Fibroblast of skin of abdomen (primary cell): ENCODE measurements at regions not wholly inside any gene's neighbourhood (a gene's known extent, or its start where the extent isn't known, plus 50 kb on each side); places are given as distances from the start of the nearest gene placed in this dataset.
"Not testable (repeated sequence)": the region's sequence is repeated elsewhere in the genome, so short reads cannot be mapped to it uniquely, and the experiment has no call there.

Experiments
- DNase-seq: peaks from one replicate; pipeline ENCODE4 v3.0.0-alpha.2; 2013

DNA sequence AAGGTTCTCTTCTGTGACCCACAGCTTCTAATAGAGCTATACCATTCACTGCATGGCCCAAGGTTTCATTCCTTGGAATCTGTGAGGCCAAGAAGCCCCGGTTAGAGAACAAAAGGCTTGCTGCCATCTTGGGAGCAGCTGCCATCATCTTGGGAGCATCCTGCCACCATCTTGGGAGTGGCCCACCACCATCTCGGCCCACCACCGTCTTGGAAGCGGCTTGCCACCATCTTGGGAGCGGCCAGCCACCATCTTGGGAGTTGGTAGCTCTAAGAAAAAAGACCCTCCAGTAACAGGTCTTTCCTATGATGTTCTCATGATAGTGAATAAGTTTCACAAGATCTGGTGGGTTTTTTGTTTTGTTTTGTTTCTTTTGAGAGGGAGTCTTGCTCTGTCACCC lies 703.9 kb upstream of the ANO3 start:
- DNase-seq, result no peak

DNA sequence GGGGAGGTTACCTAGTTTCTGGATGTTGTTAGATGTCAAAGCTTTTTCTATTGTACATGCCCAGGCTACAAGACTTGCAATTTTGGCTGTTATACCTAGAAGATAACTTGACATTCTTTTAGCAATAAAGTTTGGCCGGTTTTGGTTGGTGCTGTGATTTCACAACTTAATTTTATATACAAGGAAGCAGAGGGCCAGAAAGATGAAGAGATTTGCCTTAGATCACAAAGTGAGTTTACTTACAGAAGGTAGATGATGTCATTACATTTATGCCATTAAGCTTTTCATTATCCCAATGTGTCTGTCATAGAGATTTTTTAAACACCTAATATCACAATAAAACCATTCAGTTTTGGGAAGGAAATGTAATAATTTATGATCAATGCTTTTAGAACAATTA lies 698.7 kb upstream of the ANO3 start:
- DNase-seq, result no peak

DNA sequence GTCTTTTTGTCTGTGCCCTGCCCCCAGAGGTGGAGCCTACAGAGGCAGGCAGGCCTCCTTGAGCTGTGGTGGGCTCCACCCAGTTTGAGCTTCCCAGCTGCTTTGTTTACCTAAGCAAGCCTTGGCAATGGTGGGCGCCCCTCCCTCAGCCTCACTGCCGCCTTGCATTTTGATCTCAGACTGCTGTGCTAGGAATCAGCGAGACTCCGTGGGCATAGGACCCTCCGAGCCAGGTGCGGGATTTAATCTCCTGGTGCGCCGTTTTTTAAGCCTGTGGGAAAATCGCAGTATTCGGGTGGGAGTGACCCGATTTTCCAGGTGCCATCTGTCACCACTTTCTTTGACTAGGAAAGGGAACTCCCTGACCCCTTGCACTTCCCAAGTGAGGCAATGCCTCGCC lies 682.7 kb upstream of the ANO3 start:
- DNase-seq, result not testable (repeated sequence)

DNA sequence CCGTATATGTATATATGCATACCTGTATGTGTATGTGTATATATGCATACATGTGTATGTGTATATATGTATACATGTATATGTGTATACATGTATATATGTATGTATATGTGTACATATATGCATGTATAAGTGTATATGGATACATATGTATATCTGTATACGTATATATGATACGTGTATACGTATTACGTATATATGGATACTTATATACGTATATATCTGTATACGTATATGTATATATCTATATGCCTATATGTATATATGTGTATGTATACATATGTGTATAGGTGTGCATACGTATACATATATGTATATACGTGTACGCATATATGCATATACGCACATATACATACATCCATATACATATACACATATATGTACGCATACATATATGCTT lies 681.6 kb upstream of the ANO3 start:
- no peak for DNase-seq

DNA sequence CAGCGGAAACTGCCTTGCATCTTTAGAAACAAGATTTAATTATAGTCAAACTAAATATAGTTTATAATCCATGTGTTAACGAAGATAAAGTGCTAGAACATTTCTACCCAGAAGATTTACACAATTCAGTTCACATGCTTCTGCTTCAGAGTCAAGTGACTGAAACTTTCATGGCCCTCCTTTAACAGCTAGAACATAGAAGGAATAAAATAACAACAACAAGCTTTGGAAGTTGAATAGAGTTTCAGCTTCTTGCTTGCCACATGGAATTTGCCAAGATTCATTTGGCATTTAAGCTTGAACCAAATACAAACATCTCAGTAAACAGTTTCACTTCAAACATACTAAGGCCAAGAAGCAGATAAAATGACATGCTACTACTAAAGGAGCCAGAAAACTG lies 676.3 kb upstream of the ANO3 start:
- DNase-seq, result no peak

DNA sequence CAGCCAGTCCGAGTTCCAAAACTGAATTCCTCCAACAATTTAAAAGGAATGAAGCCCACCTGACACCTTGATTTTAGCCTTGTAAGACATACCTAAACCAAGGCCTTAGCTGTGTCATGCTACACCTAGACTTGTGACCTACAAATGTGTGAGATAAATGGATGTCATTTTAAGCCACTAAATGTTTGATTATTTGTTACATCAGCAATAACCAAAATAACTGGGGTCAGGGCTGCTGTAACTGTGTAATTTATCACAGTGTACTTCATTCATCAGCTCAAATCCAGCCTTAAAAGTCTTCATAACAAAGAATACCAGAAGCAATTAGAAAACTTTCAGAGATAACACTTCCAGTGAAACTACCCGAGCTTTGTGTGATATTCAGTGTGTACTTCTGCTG lies 673.0 kb upstream of the ANO3 start:
- DNase-seq, result no peak

DNA sequence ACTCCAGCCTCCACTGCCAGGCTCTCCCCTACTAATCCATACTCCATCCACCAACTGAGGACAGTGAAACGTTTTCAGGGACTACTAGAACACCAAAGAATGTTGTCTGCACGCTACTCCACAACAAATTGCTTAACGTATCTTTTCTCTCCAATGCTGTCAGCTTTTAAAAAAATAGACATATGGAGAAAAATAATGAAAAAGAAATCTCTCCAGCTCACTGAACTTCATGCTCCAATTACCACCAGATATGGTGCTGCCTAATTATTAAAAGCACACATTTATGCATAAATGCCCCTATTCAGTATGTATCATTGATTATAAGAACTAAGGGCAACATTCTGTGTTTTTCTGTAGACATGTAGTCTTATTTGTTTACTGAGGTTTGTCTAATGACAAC lies 672.2 kb upstream of the ANO3 start:
- DNase-seq, result no peak

DNA sequence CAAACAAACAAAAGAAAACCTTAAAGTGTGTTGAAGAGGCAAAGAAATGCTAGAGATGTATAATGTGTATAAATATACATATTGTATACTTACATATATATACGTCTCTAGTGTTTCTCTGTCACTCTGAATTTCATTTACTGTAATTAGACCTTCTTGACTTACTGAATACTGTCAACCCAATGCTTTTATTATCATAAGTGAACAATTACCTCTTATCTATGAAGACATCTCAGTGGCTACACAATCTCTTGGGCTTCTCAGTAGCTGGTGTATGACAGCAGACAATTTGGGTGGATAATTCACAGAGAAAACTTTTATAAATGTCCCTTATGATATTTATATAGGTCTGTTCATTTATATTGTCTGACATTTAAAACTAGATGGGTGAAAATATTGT lies 664.1 kb upstream of the ANO3 start:
- DNase-seq, result no peak

DNA sequence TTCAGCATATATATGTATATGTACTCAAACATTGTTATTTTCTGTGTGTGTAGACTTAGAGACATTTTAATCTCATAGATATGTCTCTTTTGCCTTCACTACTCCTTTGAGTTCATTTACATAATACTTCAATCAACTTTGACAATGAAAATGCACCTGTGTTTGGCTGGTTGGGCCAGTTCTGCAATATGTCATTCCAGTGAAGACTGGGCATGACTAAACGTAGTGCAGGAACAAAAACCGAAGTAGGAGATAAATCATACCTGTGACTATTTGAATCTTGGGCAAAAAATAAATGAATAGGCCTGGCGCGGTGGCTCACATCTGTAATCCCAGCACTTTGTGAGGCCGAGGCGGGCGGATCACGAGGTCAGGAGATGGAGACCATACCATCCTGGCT lies 640.0 kb upstream of the ANO3 start:
- no peak for DNase-seq

DNA sequence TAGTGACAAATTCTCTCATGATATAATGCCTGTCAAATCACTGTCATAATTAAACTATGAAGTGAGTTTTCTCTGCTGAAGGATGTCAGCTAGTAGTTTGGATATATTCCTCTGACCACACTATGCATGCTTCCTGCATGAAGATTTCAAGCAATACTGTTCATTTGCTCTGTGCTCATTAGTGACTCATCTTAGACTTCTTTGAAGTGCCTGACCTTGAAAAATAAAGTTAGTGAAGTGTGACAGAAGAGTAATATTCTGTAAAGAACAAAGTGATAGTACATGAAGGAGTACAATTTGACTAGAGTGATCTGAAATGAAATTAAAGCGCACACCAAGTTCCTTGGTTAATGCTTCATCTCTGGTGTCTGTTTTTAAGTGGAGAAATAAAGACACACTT lies 629.5 kb upstream of the ANO3 start:
- DNase-seq, result no peak

DNA sequence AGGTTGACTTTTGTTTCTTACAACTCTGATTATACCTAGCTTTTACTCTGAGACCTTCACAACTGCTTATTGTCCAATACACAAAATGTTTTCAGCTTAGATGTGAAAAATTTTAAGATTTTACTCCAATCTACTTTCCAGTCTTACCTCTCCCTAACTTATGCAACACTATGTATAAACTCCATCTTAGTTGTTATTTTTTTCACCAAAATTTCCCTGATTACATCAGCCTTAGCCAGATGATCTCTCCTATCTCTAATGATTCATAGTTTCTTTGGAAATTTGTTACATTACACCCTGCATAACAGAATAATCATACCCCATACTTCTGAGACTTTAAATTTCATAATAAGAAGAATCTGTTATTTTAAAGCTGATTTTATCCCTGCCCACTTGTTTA lies 621.0 kb upstream of the ANO3 start:
- DNase-seq, result peak; percentile 15

DNA sequence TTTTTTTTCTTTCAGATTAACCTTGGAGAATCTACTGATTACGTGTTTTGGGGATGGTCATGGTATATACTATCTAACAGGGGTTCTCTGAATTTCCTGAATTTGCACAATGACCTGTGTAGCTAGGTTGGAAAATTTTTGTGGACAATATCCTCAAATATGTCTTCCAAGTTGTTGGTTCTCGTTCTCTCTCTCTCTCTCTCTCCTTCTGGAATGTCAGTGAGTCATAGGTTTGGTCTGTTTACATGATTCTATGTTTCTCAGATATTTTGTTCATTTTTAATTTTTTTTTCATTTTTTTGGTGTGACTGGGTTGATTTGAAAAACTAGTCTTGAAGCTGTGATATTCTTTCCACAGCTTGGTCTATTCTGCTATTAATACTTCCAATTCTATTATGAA lies 604.0 kb upstream of the ANO3 start:
- peak; percentile 4 for DNase-seq

DNA sequence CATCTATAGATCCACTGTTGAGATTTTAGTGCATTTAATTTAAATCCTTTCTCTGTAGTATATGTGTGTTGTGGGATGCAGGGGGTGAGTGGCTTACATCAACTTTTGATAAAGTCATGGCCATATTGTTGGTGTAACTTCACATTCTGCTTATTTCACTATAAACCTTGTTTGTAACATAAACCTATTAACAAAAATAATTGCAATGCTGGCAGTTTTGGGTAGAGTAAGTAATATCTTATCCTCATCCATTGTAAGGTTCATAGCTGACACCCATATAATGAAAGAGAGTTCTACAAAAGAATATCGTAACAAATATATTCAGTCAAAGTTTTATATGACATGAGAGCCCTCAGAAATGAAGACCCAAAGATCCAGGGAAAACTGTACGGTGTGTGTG lies 601.7 kb upstream of the ANO3 start:
- no peak for DNase-seq

DNA sequence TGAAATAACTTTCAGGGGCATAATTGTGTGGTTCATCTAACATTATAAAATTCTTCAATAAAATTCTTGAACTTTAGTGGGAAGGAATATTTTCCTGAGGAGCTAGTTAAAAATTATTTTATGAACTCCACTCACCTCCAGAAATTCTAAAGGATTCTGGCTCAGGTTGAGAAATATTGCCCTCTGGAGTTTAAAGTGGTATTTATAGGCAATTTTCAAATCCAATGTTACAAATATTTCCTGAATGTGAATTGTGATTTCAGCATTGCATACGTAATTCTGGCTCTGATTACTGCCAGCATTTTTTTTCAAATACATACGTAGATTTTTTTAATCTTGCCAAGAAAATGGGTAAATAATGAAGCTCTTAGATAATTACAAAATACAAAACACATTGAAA lies 598.2 kb upstream of the ANO3 start:
- peak; percentile 12 for DNase-seq

DNA sequence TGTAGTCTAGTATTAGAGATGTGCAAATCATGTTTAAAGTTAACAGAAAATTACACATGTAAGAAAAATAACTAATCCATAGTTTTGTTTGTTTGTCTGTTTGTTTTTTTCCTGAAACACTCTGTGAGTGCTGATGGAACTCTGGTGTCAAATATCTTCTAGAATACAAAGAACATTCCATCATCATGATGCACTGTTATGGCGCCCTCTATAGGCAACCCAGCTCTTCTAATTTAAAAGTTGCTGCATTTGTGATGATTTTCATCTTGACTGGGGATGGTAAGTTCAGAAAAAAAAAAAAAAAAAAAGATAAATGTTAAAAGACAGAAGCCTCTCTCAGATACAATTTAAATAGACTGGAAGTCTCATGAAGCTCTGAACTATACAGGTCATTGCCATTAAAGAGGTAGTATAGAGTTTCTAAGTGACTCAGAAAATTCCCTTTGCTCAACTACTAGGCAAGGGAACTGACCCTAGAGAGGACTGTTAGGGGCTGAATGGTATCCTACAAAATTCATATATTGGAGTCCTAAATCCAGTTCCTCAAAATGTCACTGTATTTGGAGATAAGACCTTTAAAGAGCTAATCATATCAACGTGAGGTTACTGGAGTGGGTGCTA lies 597.2 kb upstream of the ANO3 start:
- DNase-seq, result peak; percentile 42

DNA sequence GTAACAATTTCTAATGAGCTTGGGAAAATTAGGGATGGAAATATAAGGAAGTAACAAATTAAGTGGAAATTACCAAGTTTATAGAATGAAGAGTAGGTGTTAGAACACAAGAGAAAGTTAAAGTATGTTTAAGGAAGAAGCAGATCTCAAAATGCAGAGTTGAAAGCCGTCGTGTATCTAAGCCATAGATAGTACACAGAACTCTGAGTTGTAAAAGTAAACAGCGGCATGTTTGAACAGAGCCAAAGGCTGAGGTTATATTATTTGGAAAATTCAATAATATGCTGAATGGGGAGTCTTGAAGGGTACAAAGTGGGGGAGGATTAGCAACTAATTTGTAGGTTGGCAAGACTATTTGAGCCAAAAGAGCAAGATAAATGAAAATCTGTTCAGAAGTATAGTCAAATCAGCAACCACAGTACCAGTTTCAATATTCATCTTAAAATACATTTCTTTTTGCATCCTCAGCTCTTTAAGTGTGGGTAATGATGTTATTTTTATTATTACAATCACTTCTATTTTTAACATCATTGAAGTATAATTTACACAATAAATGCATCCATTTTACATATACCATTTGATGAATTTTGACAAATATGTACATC lies 594.8 kb upstream of the ANO3 start:
- no peak for DNase-seq

DNA sequence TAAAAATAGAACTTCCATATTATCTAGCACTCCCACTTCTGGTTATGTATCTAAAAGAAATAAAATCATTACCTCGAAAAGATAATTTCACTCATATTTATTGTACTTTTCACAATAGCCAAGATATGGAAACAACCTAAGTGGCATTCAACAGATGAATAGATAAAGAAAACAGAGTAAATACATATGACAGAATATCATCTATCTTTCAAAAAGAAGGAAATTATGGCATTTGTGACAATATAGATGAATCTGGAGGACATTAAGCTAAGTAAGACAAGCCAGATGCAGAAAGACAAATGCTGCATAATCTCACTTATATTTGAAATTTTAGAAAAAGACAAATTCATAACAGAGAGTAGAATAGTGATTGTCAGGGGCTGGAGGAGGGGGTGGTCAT lies 590.0 kb upstream of the ANO3 start:
- DNase-seq, result no peak

DNA sequence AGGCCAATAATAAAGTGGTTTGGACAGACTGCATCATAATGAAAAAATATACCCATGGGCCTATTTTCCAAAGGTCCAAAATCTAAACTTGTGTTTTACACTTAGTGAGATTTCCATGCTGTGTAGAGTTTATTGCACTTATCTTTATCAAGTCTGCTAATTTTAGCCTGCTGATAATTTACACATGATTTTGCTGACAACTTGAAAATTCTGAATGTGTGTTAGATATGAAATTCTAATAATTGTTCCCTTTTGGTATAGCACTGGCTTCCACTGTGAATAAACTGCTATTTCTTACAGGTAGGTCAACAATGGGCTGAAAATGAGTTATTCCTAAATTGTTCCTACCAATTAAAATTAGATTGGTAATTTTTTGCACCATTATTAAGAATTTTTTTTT lies 589.1 kb upstream of the ANO3 start:
- no peak for DNase-seq

DNA sequence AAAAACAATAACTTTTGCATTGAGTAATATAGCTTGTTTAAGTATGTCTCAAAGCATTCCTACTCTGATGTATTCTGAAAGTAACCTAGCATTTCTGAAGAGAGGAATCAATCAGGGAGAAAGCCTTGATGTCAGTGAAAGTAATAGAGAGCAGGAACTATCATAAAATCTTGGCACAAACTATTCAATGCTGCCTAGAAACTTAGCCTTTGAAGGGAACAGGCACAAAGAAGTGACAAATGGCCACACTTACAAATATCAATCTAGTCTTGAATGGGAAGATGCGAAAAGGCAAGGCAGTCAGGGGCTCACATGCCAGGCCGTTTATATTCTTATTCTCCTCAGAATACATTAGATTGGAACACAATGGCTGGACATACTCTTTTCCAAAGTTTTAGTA lies 576.5 kb upstream of the ANO3 start:
- DNase-seq, result no peak

DNA sequence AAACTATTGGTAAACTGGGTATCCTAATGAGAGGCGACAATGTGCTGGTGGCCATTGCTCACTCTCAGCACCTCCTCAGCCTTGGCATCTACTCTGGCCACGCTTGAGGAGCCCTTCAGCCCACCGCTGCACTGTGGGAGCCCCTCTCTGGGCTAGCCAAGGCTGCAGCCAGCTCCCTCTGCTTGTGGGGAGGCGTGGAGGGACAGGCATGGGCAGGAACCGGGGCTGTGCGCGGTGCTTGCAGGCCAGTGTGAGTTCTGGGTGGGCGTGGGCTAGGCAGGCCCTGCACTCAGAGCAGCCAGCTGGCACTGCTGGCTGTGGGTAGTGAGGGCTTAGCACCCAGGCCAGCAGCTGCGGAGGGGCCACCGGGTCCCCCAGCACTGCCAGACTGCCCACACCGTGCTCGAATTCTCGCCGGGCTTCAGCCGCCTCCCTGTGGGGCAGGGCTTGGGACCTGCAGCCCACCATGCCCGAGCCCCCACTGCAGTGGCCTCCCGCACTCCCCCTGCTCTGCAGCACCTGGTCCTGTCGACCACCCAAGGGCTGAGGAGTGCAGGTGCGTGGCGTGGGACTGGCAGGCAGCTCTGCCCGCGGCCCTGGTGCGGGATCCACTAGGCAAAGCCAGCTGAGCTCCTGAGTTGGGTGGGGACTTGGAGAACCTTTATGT lies 575.9 kb upstream of the ANO3 start:
- DNase-seq, result no peak

DNA sequence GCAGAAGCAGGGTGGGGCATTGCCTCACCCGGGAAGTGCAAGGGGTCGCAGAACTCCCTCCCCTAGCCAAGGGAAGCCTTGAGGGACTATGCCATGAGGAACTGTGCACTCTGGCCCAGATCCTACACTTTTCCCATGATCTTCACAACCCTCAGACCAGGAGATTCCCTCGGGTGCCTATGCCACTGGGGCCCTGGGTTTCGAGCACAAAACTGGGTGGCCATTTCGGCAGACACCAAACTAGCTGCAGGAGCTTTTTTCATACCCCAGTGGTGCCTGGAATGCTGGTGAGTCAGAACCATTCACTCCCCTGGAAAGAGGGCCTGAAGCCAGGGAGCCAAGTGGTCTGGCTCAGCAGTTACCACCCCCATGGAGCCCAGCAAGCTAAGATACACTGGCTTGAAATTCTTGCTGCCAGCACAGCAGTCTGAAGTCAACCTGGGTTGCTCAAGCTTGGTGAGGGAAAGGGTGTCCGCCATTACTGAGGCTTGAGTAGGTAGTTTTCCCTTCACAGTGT lies 573.7 kb upstream of the ANO3 start:
- DNase-seq, result peak; percentile 3

DNA sequence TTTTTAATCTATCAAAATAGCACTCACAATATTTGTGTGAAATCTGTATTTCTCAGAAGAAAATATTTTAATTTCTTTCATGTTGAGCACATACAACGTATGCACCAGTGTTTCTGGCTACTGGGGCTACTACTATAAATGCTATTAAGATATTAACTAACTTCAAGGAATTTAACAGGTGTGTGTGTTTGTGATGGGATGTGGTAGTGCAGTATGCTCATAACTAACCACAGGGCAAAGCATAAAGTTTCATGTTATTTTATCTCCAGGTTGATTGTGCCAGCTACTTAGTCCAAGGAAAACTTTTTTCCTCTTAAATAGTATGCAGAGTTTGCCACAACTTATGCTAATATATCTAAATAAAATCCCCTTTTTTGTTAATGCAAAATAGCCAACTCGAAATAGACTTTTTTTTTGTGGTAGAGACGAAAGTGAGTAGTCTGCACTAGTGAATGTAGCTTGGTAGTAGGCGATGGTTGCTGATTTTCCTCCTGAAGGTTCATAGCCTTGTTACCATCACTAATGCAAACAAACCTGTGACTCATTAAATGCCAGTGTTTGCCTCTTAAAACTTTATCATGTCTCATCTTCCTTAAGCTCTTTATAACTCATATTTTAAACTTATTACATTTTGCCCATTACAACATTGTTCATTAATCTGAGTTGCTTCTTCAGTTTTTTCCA lies 565.5 kb upstream of the ANO3 start:
- DNase-seq, result no peak

DNA sequence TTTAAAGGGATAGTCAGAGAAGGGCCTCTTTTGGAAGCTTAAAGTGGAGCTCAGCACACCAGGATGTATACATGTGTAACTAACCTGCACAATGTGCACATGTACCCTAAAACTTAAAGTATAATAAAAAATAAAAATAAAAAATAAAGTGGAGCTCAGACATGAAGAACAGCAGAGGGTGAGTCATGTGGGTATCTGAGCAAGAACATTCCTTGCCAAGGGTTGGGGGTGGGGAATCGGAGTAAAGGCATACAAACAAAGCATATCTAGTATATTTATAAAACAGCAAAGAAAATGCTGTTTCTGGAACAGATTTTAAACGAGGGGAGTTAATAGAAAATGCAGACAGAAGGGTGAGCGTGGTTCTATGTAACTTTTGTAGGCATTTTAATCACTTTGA lies 562.6 kb upstream of the ANO3 start:
- DNase-seq, result peak; percentile 14

DNA sequence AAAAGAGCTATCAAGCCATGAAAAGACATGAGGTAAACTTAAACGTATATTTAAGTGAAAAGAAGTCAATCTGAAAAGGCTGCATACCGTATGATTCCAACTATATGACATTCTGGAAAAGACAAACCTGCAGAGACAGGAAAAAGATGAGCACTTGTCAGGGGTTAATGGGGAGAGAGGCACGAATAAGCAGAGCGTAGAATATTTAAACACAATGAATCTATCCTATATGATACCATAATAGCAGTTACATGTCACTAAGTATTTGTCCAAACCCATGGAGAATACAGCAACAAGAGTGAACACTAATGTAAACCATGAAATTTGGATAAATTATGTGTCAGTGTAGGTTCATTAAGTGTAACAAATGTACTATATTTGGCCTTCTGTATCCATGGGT lies 560.3 kb upstream of the ANO3 start:
- DNase-seq, result no peak
